Lung (tissue), 11 donors: ENCODE measurements at regions not wholly inside any gene's neighbourhood (a gene's known extent, or its start where the extent isn't known, plus 50 kb on each side); places are given as distances from the start of the nearest gene placed in this dataset.

Experiments
- ATAC-seq: fragments of 200-7000 bp; cut with Tn5 transposase; one replicate; pipeline ENCODE4 v1.9.1; 2020; ENCODE audit warnings: moderate number of reproducible peaks; ENCODE audit not compliant: insufficient read depth, low FRiP score
- DNase-seq, 3 donors: peaks; one replicate each; pipeline ENCODE4 v3.0.0-alpha.2; 2013 to 2017
- H3K27ac ChIP-seq, 2 donors: one replicate each; pipeline ENCODE4 v1.5.1; 2013; ENCODE audit warnings: mild to moderate bottlenecking in 2 of 2, moderate library complexity in 2 of 2, control low read depth in 1 of 2, inconsistent platforms in 1 of 2, low read depth in 1 of 2, low read length in 1 of 2
- H3K27me3 ChIP-seq, 3 donors: one replicate each; pipeline ENCODE4 v1.5.1; 2013; ENCODE audit warnings: low read length in 2 of 3; ENCODE audit not compliant: control insufficient read depth in 3 of 3, insufficient read depth in 3 of 3
- H3K36me3 ChIP-seq, 4 donors: one replicate each; pipeline ENCODE4 v1.5.1; 2013; ENCODE audit warnings: low read length in 4 of 4, mild to moderate bottlenecking in 1 of 4, moderate library complexity in 1 of 4; ENCODE audit not compliant: control insufficient read depth in 4 of 4, insufficient read depth in 4 of 4
- H3K4me1 ChIP-seq, 5 donors: one replicate each; pipeline ENCODE4 v1.5.1; 2013; ENCODE audit warnings: low read length in 5 of 5, mild to moderate bottlenecking in 2 of 5, moderate library complexity in 1 of 5; ENCODE audit not compliant: control insufficient read depth in 5 of 5, insufficient read depth in 5 of 5
- H3K4me3 ChIP-seq: one replicate; pipeline ENCODE4 v1.5.1; 2013; ENCODE audit warnings: mild to moderate bottlenecking, control low read depth, moderate library complexity
- H3K9ac ChIP-seq, 2 donors: one replicate each; pipeline ENCODE4 v1.5.1; 2013; ENCODE audit warnings: low read length in 2 of 2, control low read depth in 1 of 2; ENCODE audit not compliant: insufficient read depth in 1 of 2
- H3K9me3 ChIP-seq, 4 donors: one replicate each; pipeline ENCODE4 v1.5.1; 2013; ENCODE audit warnings: low read length in 3 of 4, mild to moderate bottlenecking in 1 of 4, moderate library complexity in 1 of 4; ENCODE audit not compliant: control insufficient read depth in 4 of 4, insufficient read depth in 3 of 4
- WGBS, 2 donors: extraction: QIAGEN DNeasy Blood & Tissue Kit; methylation state at CpG; one replicate each; pipeline ENCODE4 v1.1.7; 2013; 5-methylcytosine and 5-hydroxymethylcytosine counted together
- TF ChIP-seq, protein P1 (sequence below): IDR thresholded peaks from 2 replicates; pipeline ENCODE4 v1.5.1; 2012; ENCODE audit warnings: mild to moderate bottlenecking; ENCODE audit errors: control extremely low read depth, extremely low read depth
- donor health status: control.
- donor health status: control.
- donor health status: Bipolar disorder and iron deficiency.
- donor health status: healthy.
- donor health status: DM: yes; HTN: yes; CAD: no.

DNA sequence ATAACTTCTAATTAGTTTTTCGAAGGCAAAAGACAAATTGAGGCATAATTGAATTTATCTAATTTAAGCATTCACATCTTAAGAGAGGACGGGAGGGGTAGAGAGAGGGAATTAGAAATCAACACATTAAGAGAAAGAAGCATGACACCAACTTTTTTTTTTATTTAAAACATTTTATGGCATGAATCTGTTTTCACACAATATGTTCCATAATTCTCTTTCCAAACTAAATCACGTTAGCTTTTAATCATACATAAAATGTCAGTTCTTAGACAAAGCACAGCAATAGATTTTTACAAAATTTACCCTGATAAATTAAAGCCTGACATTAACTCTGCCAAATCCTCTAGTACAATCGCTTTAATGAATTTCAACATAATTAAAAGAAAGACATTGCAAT is 600.8 kb upstream of the ROBO1 start:
- Histone ChIP-seq H3K36me3 (no peaks in the 10 kb centered on the region), H3K9me3 (no peaks in the 10 kb centered on the region), H3K27ac (no peak overlapping the region), H3K4me1 (no peaks in the 10 kb centered on the region), H3K4me3 (no peak overlapping the region), H3K27me3 (no peaks in the 10 kb centered on the region), H3K9ac (no peak overlapping the region)
- ATAC-seq (no peak), DNase-seq (no peak)
- TF ChIP-seq, protein P1, sequence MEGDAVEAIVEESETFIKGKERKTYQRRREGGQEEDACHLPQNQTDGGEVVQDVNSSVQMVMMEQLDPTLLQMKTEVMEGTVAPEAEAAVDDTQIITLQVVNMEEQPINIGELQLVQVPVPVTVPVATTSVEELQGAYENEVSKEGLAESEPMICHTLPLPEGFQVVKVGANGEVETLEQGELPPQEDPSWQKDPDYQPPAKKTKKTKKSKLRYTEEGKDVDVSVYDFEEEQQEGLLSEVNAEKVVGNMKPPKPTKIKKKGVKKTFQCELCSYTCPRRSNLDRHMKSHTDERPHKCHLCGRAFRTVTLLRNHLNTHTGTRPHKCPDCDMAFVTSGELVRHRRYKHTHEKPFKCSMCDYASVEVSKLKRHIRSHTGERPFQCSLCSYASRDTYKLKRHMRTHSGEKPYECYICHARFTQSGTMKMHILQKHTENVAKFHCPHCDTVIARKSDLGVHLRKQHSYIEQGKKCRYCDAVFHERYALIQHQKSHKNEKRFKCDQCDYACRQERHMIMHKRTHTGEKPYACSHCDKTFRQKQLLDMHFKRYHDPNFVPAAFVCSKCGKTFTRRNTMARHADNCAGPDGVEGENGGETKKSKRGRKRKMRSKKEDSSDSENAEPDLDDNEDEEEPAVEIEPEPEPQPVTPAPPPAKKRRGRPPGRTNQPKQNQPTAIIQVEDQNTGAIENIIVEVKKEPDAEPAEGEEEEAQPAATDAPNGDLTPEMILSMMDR, result no peak
- 79 to 81% methylated on average over 4 of the region's 4 CpGs for WGBS, 2 donors

DNA sequence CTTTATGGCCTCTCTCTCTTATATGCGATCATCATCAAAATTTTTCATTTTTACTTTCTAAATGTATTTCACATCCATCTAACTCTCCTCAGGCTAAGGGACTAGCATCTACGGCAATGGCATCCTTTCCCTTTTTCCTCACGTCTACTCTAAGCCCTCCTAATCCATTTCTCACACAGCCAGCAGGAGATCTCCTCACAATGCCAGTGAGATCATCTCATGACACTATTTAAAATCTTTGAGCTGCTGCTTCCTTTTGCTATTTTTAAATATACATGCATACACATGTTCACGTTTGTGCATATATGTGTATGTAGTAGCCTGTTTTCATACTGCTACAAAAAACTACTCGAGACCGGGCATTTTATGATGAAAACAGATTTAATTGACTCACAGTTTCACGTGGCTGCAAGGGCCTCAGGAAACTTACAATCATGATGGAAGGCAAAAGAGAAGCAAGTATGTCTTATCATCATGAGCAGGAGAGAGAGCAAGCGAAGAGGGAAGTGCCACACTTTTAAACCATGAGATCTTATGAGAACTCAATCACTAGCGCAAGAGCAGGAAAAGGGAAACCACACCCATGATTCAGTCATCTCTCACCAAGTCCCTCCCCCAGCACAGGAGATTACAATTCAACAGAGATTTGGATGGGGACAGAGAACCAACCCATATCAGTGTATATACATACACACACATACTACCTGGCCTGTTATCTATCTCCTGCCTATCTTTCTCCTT is 599.2 kb upstream of the ROBO1 start:
- WGBS, 2 donors, result 68% methylated on average over 9 of the region's 9 CpGs
- ATAC-seq, result no peak

DNA sequence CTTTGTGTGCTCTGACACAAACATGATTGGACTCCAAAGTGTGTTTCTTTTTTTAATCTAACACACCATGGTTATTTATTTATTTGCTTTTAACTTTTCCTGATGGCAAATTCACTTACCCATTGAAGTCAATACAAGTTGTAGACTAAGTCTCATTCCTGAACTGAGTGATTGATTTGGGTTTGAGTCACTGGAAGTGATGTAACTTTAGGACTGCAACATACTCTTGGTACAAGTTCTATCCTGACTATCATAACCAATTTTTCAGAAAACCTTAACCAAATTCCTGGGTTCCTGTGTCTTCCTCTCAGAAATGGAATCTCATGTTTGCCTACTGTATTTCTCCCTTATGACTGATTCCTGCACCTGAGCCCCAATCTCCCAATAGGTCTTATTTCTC is 590.0 kb upstream of the ROBO1 start:
- no peak for ATAC-seq
- Histone ChIP-seq H3K4me3 (no peak overlapping the region), H3K27ac (no peak overlapping the region), H3K4me1 (no peaks in the 10 kb centered on the region), H3K9ac (no peak overlapping the region), H3K27me3 (no peaks in the 10 kb centered on the region), H3K9me3 (no peaks in the 10 kb centered on the region), H3K36me3 (no peaks in the 10 kb centered on the region)
- TF ChIP-seq, protein P1, result no peak
- DNase-seq, result no peak

More for the DNA sequence above, 599.2 kb upstream of the ROBO1 start:
- Histone ChIP-seq H3K9ac (no peak overlapping the region), H3K27ac (no peak overlapping the region), H3K27me3 (no peaks in the 10 kb centered on the region), H3K4me3 (no peak overlapping the region), H3K4me1 (no peaks in the 10 kb centered on the region), H3K9me3 (no peaks in the 10 kb centered on the region), H3K36me3 (no peaks in the 10 kb centered on the region)
- DNase-seq, result no peak
- TF ChIP-seq, protein P1, result no peak

DNA sequence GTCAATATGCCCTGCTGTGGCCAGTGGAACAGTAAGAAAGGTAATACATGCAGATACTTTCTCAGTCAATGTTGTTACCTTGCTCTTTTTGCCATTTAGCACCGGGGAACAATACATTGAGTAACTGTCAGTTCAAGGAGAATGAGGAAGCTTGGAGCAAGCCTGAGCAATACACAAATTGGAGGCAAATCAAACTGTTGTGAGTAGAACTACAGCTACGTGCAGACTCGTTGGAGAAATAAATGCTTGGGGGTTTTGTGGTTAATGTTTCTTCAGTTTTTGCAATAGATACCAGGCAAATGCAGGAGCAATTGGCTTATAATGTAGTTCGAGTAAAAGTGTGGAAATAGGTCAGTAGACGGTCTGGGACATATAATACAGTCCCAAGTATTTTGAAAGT is 587.3 kb upstream of the ROBO1 start:
- Histone ChIP-seq H3K9me3 (no peaks in the 10 kb centered on the region), H3K27me3 (no peaks in the 10 kb centered on the region), H3K27ac (no peak overlapping the region), H3K36me3 (no peaks in the 10 kb centered on the region), H3K4me1 (no peaks in the 10 kb centered on the region), H3K4me3 (no peak overlapping the region), H3K9ac (no peak overlapping the region)
- no peak for ATAC-seq
- no peak for DNase-seq
- 47 to 63% methylated on average over 5 of the region's 5 CpGs for WGBS, 2 donors
- TF ChIP-seq, protein P1, result no peak
